CD4-positive, alpha-beta T cell (primary cell): ENCODE measurements at regions not wholly inside any gene's neighbourhood (a gene's known extent, or its start where the extent isn't known, plus 50 kb on each side); places are given as distances from the start of the nearest gene placed in this dataset.

Experiments used
- ATAC-seq: fragments of 200-7000 bp; cut with Tn5 transposase; one replicate; pipeline ENCODE4 v1.10.0; 2022; ENCODE audit warnings: mild to moderate bottlenecking; ENCODE audit not compliant: poor library complexity
- CTCF ChIA-PET: fragments of 350-600 bp; sonication (Branson Sonifier 250); formaldehyde crosslinking; loops from one replicate; lab custom pipeline; 2021; ENCODE audit warnings: antibody characterized with exemption, inconsistent platforms; lab: Charles Lee
- POLR2A ChIA-PET: fragments of 350-600 bp; sonication (Branson Sonifier 250); formaldehyde crosslinking; loops from one replicate; lab custom pipeline; 2021; ENCODE audit warnings: antibody characterized with exemption, inconsistent platforms; lab: Charles Lee
- DNase-seq, 14 experiments: peaks; one replicate each; pipeline ENCODE4 v3.0.0-alpha.2; 2013 to 2020; ENCODE audit warnings: mixed read lengths in 2 of 14
- H3K27ac ChIP-seq, 2 donors: one replicate each; pipeline versions ENCODE4 v1.5.1 to v1.7.0; 2013; ENCODE audit warnings: low read length in 2 of 2, low read depth in 1 of 2, mild to moderate bottlenecking in 1 of 2
- H3K27me3 ChIP-seq, 2 experiments: 1 replicate in 1 of 2; 2 replicates in 1 of 2; pipeline versions ENCODE4 v1.6.1 to v1.7.0; 2013; ENCODE audit warnings: low read length in 2 of 2, control low read depth in 1 of 2, mild to moderate bottlenecking in 1 of 2, moderate library complexity in 1 of 2; ENCODE audit not compliant: insufficient read depth in 2 of 2, control insufficient read depth in 1 of 2
- H3K36me3 ChIP-seq: one replicate; pipeline ENCODE4 v1.6.1; 2013; ENCODE audit warnings: low read length, control low read depth; ENCODE audit not compliant: insufficient read depth
- H3K4me1 ChIP-seq: one replicate; pipeline ENCODE4 v1.6.1; 2013; ENCODE audit warnings: low read length, control low read depth; ENCODE audit not compliant: insufficient read depth
- H3K4me3 ChIP-seq: one replicate; pipeline ENCODE4 v1.5.1; 2013; ENCODE audit warnings: mild to moderate bottlenecking, low read length, moderate library complexity
- H3K9me3 ChIP-seq, 2 experiments: 1 replicate in 1 of 2; 2 replicates in 1 of 2; pipeline versions ENCODE4 v1.6.1 to v1.7.0; 2013; ENCODE audit warnings: low read length in 2 of 2, mild to moderate bottlenecking in 2 of 2, control low read depth in 1 of 2, moderate library complexity in 1 of 2; ENCODE audit not compliant: control insufficient read depth in 1 of 2, insufficient read depth in 1 of 2
- H3K27ac Mint-ChIP-seq: one replicate; pipeline ENCODE4 v1.8.0; 2020; ENCODE audit warnings: mixed read lengths
- H3K27me3 Mint-ChIP-seq: one replicate; pipeline ENCODE4 v1.8.0; 2021; ENCODE audit warnings: mixed read lengths
- H3K36me3 Mint-ChIP-seq: one replicate; pipeline ENCODE4 v1.8.0; 2021; ENCODE audit warnings: low read depth, mixed read lengths
- H3K4me1 Mint-ChIP-seq: one replicate; pipeline ENCODE4 v1.8.0; 2021; ENCODE audit warnings: low read depth, mixed read lengths
- H3K4me3 Mint-ChIP-seq: one replicate; pipeline ENCODE4 v1.8.0; 2020; ENCODE audit warnings: mild to moderate bottlenecking, mixed read lengths
- H3K9me3 Mint-ChIP-seq: one replicate; pipeline ENCODE4 v1.8.0; 2020; ENCODE audit warnings: mixed read lengths
- CTCF ChIP-seq: fragments of 200-600 bp; IDR thresholded peaks from one replicate; pipeline ENCODE4 v1.8.0; 2022; ENCODE audit warnings: antibody characterized with exemption, mild to moderate bottlenecking
- intact Hi-C, 2 experiments: fragments of 100-400 bp; cut with DNase I in 1 of 2; cut with micrococcal nuclease in 1 of 2; formaldehyde crosslinking; loops; one replicate each; pipeline versions ENCODE4 v1.15.1 to v1.9.0; 2023 to 2025; cut with DNase I, micrococcal nuclease

- Histone ChIP-seq H3K27me3 (no peaks in the 10 kb centered on the region), H3K4me3 (no peak overlapping the region), H3K4me1 (no peaks in the 10 kb centered on the region), H3K36me3 (no peaks in the 10 kb centered on the region), H3K27ac (no peak overlapping the region), H3K9me3 (no peaks in the 10 kb centered on the region)
- intact Hi-C loops = no loop called here
- no peak for TF ChIP-seq CTCF
- Mint-ChIP-seq H3K27ac (no peak overlapping the region), H3K27me3 (no peaks in the 10 kb centered on the region), H3K4me3 (no peak overlapping the region), H3K9me3 (no peaks in the 10 kb centered on the region), H3K4me1 (no peaks in the 10 kb centered on the region), H3K36me3 (no peaks in the 10 kb centered on the region)
- no peak for ATAC-seq
- no peak for DNase-seq
- POLR2A ChIA-PET = no interaction called here
- CTCF ChIA-PET = no interaction called here
Observed at GRCh38 chr6:40887079-40887791, 151.8 kb downstream of the UNC5CL start.

GRCh38 chr6:40885139-40885774 lies 153.8 kb downstream of the UNC5CL start:
- ATAC-seq (no peak), DNase-seq (no peak)
- Histone ChIP-seq H3K9me3 (no peaks in the 10 kb centered on the region), H3K4me3 (no peak overlapping the region), H3K27me3 (peaks cover 0 to 3% of the 10 kb centered on the region in 2 experiments), H3K27ac (no peak overlapping the region), H3K36me3 (no peaks in the 10 kb centered on the region), H3K4me1 (no peaks in the 10 kb centered on the region)
- no peaks in the 10 kb centered on the region for H3K27me3 Mint-ChIP-seq
- no peak for TF ChIP-seq CTCF
- H3K36me3 Mint-ChIP-seq = no peaks in the 10 kb centered on the region
- no peaks in the 10 kb centered on the region for H3K4me1 Mint-ChIP-seq
- no peak overlapping the region for H3K27ac Mint-ChIP-seq
- H3K9me3 Mint-ChIP-seq = no peaks in the 10 kb centered on the region
- intact Hi-C loops = no loop called here
- CTCF ChIA-PET = no interaction called here
- POLR2A ChIA-PET = no interaction called here
- no peak overlapping the region for H3K4me3 Mint-ChIP-seq

GRCh38 chr6:40882323-40882997 lies 156.6 kb downstream of the UNC5CL start:
- no peak for TF ChIP-seq CTCF
- Mint-ChIP-seq H3K9me3 (no peaks in the 10 kb centered on the region), H3K4me1 (no peaks in the 10 kb centered on the region), H3K27me3 (peaks cover 4% of the 10 kb centered on the region), H3K27ac (no peak overlapping the region), H3K36me3 (no peaks in the 10 kb centered on the region), H3K4me3 (no peak overlapping the region)
- no peak overlapping the region for H3K4me3 ChIP-seq
- no peak overlapping the region for H3K27ac ChIP-seq
- intact Hi-C loops = no loop called here
- ChIA-PET POLR2A (no interaction called here), CTCF (no interaction called here)
- no peak for ATAC-seq
- no peaks in the 10 kb centered on the region for H3K36me3 ChIP-seq
- peaks cover 0 to 7% of the 10 kb centered on the region in 2 experiments for H3K27me3 ChIP-seq
- H3K9me3 ChIP-seq = peaks cover 4 to 9% of the 10 kb centered on the region in 2 experiments
- DNase-seq = no peak
- no peaks in the 10 kb centered on the region for H3K4me1 ChIP-seq
